Right lobe of liver (tissue), 4 donors: ENCODE measurements at regions not wholly inside any gene's neighbourhood (a gene's known extent, or its start where the extent isn't known, plus 50 kb on each side); places are given as distances from the start of the nearest gene placed in this dataset.

Source experiments
- POLR2A ChIP-seq: fragments of 450-650 bp; IDR thresholded peaks from one replicate; pipeline ENCODE4 v1.6.1; 2017; ENCODE audit warnings: antibody characterized with exemption, mild to moderate bottlenecking
- TF ChIP-seq, protein P1 (sequence below), 4 donors: fragments of 200-600 bp in 3 of 4; fragments of 450-650 bp in 1 of 4; IDR thresholded peaks; one replicate each; pipeline versions ENCODE4 v1.5.1 to v1.8.0; 2016 to 2022; ENCODE audit warnings: antibody characterized with exemption in 4 of 4, mild to moderate bottlenecking in 2 of 4
- donor health status: DM: no; HTN: no; CAD: no.
- donor health status: DM: no; HTN: no; CAD: no.
- donor health status: DM: no; HTN: yes; CAD: no.

DNA sequence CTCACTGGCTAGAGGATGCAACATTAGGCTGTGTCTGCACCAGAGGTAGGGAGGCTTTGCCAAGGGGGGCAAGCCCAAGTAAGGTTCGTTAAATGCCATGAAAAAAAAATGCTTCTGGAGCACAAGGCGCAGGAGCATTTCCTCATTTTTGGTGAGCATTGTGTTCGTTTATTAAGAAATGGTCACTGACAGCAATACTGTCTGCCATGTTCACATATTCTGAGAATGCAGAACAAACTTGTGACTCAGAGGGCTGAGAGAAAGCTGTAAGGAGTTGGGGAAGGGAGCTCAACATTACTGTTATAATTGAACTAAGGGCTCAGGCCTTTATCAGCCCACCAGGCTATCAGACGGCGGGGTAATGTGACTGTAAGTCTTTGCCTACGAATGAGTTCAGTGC is 465.4 kb upstream of the BTBD3 start:
- TF ChIP-seq, protein P1, sequence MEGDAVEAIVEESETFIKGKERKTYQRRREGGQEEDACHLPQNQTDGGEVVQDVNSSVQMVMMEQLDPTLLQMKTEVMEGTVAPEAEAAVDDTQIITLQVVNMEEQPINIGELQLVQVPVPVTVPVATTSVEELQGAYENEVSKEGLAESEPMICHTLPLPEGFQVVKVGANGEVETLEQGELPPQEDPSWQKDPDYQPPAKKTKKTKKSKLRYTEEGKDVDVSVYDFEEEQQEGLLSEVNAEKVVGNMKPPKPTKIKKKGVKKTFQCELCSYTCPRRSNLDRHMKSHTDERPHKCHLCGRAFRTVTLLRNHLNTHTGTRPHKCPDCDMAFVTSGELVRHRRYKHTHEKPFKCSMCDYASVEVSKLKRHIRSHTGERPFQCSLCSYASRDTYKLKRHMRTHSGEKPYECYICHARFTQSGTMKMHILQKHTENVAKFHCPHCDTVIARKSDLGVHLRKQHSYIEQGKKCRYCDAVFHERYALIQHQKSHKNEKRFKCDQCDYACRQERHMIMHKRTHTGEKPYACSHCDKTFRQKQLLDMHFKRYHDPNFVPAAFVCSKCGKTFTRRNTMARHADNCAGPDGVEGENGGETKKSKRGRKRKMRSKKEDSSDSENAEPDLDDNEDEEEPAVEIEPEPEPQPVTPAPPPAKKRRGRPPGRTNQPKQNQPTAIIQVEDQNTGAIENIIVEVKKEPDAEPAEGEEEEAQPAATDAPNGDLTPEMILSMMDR (IDR thresholded peaks at IDR 0.05): no peak
- TF ChIP-seq POLR2A: no peak
